CD4-positive, alpha-beta T cell (primary cell): ENCODE measurements at regions not wholly inside any gene's neighbourhood (a gene's known extent, or its start where the extent isn't known, plus 50 kb on each side); places are given as distances from the start of the nearest gene placed in this dataset.

Source experiments
- ATAC-seq: fragments of 200-7000 bp; cut with Tn5 transposase; one replicate; pipeline ENCODE4 v1.10.0; 2022; ENCODE audit warnings: mild to moderate bottlenecking; ENCODE audit not compliant: poor library complexity
- CTCF ChIA-PET: fragments of 350-600 bp; sonication (Branson Sonifier 250); formaldehyde crosslinking; loops from one replicate; lab custom pipeline; 2021; ENCODE audit warnings: antibody characterized with exemption, inconsistent platforms; lab: Charles Lee
- POLR2A ChIA-PET: fragments of 350-600 bp; sonication (Branson Sonifier 250); formaldehyde crosslinking; loops from one replicate; lab custom pipeline; 2021; ENCODE audit warnings: antibody characterized with exemption, inconsistent platforms; lab: Charles Lee
- DNase-seq, 14 experiments: peaks; one replicate each; pipeline ENCODE4 v3.0.0-alpha.2; 2013 to 2020; ENCODE audit warnings: mixed read lengths in 2 of 14
- H3K27ac ChIP-seq, 2 donors: one replicate each; pipeline versions ENCODE4 v1.5.1 to v1.7.0; 2013; ENCODE audit warnings: low read length in 2 of 2, low read depth in 1 of 2, mild to moderate bottlenecking in 1 of 2
- H3K27me3 ChIP-seq, 2 experiments: 1 replicate in 1 of 2; 2 replicates in 1 of 2; pipeline versions ENCODE4 v1.6.1 to v1.7.0; 2013; ENCODE audit warnings: low read length in 2 of 2, control low read depth in 1 of 2, mild to moderate bottlenecking in 1 of 2, moderate library complexity in 1 of 2; ENCODE audit not compliant: insufficient read depth in 2 of 2, control insufficient read depth in 1 of 2
- H3K36me3 ChIP-seq: one replicate; pipeline ENCODE4 v1.6.1; 2013; ENCODE audit warnings: low read length, control low read depth; ENCODE audit not compliant: insufficient read depth
- H3K4me1 ChIP-seq: one replicate; pipeline ENCODE4 v1.6.1; 2013; ENCODE audit warnings: low read length, control low read depth; ENCODE audit not compliant: insufficient read depth
- H3K4me3 ChIP-seq: one replicate; pipeline ENCODE4 v1.5.1; 2013; ENCODE audit warnings: mild to moderate bottlenecking, low read length, moderate library complexity
- H3K9me3 ChIP-seq, 2 experiments: 1 replicate in 1 of 2; 2 replicates in 1 of 2; pipeline versions ENCODE4 v1.6.1 to v1.7.0; 2013; ENCODE audit warnings: low read length in 2 of 2, mild to moderate bottlenecking in 2 of 2, control low read depth in 1 of 2, moderate library complexity in 1 of 2; ENCODE audit not compliant: control insufficient read depth in 1 of 2, insufficient read depth in 1 of 2
- H3K27ac Mint-ChIP-seq: one replicate; pipeline ENCODE4 v1.8.0; 2020; ENCODE audit warnings: mixed read lengths
- H3K27me3 Mint-ChIP-seq: one replicate; pipeline ENCODE4 v1.8.0; 2021; ENCODE audit warnings: mixed read lengths
- H3K36me3 Mint-ChIP-seq: one replicate; pipeline ENCODE4 v1.8.0; 2021; ENCODE audit warnings: low read depth, mixed read lengths
- H3K4me1 Mint-ChIP-seq: one replicate; pipeline ENCODE4 v1.8.0; 2021; ENCODE audit warnings: low read depth, mixed read lengths
- H3K4me3 Mint-ChIP-seq: one replicate; pipeline ENCODE4 v1.8.0; 2020; ENCODE audit warnings: mild to moderate bottlenecking, mixed read lengths
- H3K9me3 Mint-ChIP-seq: one replicate; pipeline ENCODE4 v1.8.0; 2020; ENCODE audit warnings: mixed read lengths
- CTCF ChIP-seq: fragments of 200-600 bp; IDR thresholded peaks from one replicate; pipeline ENCODE4 v1.8.0; 2022; ENCODE audit warnings: antibody characterized with exemption, mild to moderate bottlenecking
- intact Hi-C, 2 experiments: fragments of 100-400 bp; cut with DNase I in 1 of 2; cut with micrococcal nuclease in 1 of 2; formaldehyde crosslinking; loops; one replicate each; pipeline versions ENCODE4 v1.15.1 to v1.9.0; 2023 to 2025; cut with DNase I, micrococcal nuclease

- intact Hi-C loops: no loop called here
- H3K4me1 ChIP-seq: peaks cover 4% of the 10 kb centered on the region
- H3K27me3 ChIP-seq: no peaks in the 10 kb centered on the region
- H3K36me3 Mint-ChIP-seq: no peaks in the 10 kb centered on the region
- H3K4me3 ChIP-seq: no peak overlapping the region
- H3K4me1 Mint-ChIP-seq: no peaks in the 10 kb centered on the region
- ATAC-seq (no peak), DNase-seq (no peak)
- H3K9me3 ChIP-seq: no peaks in the 10 kb centered on the region
- no peak overlapping the region for H3K27ac ChIP-seq
- H3K9me3 Mint-ChIP-seq: no peaks in the 10 kb centered on the region
- ChIA-PET CTCF (no interaction called here), POLR2A (no interaction called here)
- H3K4me3 Mint-ChIP-seq: no peak overlapping the region
- no peak for TF ChIP-seq CTCF
- no peaks in the 10 kb centered on the region for H3K36me3 ChIP-seq
- no peak overlapping the region for H3K27ac Mint-ChIP-seq
- H3K27me3 Mint-ChIP-seq: no peaks in the 10 kb centered on the region
These were observed 121.7 kb upstream of the GADL1 start for GRCh38 chr3:31016196-31016595.

GRCh38 chr3:31022716-31023115 lies 128.3 kb upstream of the GADL1 start:
- no peak overlapping the region for H3K4me3 ChIP-seq
- DNase-seq (no peak), ATAC-seq (no peak)
- Mint-ChIP-seq H3K27ac (no peak overlapping the region), H3K27me3 (no peaks in the 10 kb centered on the region), H3K4me3 (no peak overlapping the region), H3K36me3 (no peaks in the 10 kb centered on the region), H3K4me1 (no peaks in the 10 kb centered on the region), H3K9me3 (peaks cover 5% of the 10 kb centered on the region)
- no peaks in the 10 kb centered on the region for H3K4me1 ChIP-seq
- peaks cover 0 to 8% of the 10 kb centered on the region in 2 experiments for H3K9me3 ChIP-seq
- intact Hi-C loops: no loop called here
- no peak for TF ChIP-seq CTCF
- no peaks in the 10 kb centered on the region for H3K27me3 ChIP-seq
- ChIA-PET CTCF (no interaction called here), POLR2A (no interaction called here)
- H3K27ac ChIP-seq: no peak overlapping the region
- H3K36me3 ChIP-seq: no peaks in the 10 kb centered on the region

GRCh38 chr3:31025541-31025940 lies 131.1 kb upstream of the GADL1 start:
- CTCF ChIA-PET: no interaction called here
- intact Hi-C loops: no loop called here
- H3K36me3 ChIP-seq: no peaks in the 10 kb centered on the region
- Mint-ChIP-seq H3K9me3 (peaks cover 10% of the 10 kb centered on the region), H3K4me1 (no peaks in the 10 kb centered on the region), H3K36me3 (no peaks in the 10 kb centered on the region), H3K4me3 (no peak overlapping the region), H3K27me3 (no peaks in the 10 kb centered on the region), H3K27ac (no peak overlapping the region)
- ATAC-seq (no peak), DNase-seq (no peak)
- H3K27me3 ChIP-seq: no peaks in the 10 kb centered on the region
- H3K4me3 ChIP-seq: no peak overlapping the region
- TF ChIP-seq CTCF: no peak
- peaks cover 0 to 8% of the 10 kb centered on the region in 2 experiments for H3K9me3 ChIP-seq
- no peaks in the 10 kb centered on the region for H3K4me1 ChIP-seq
- POLR2A ChIA-PET: no interaction called here
- H3K27ac ChIP-seq: no peak overlapping the region
